CD4-positive, alpha-beta T cell treated with Interleukin-1 beta for 1 hour (primary cell): ENCODE measurements at regions not wholly inside any gene's neighbourhood (a gene's known extent, or its start where the extent isn't known, plus 50 kb on each side); places are given as distances from the start of the nearest gene placed in this dataset.

Source experiments
- DNase-seq, 2 donors: peaks; one replicate each; pipeline ENCODE4 v3.0.0-alpha.2; 2020 to 2022

DNA sequence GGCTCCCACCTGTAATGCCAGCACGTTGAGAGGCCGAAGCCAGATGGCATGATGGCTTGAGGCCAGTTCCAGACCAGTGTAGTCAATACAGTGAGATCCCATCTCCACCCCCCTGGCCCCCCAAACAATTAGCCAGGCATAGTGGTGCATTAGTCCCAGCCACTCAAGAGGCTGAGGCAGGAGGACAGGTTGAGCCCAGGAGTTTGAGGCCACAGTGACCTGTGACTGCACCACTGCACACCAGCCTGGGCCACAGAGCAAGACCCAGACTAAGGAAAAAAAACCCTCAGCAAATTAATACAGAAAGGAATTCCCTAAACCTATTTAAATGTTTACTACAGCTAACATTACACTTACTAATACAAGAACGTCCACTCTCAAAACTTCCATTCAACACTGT lies 424.6 kb downstream of the SHQ1 start:
- no peak for DNase-seq

GRCh38 chr3:72421786-72422185 lies 426.5 kb downstream of the SHQ1 start:
- no peak for DNase-seq

DNA sequence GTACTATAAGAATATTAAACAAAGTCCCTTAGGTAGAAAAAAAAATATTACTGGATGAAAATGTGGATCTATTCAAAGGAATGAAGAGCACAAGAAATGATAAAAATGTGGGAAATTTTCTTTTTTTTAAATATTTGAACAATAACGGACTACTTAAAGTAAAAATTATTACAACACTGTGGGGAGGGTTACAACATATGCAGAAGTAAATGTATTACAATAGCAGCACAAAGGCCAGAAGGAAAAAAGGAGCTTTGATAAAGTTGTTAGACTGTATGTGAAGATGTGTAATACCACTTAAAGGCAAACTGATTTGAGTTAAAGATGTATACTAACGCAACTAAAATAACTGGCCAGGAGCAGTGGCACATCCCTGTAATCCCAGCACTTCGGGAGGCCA lies 427.1 kb downstream of the SHQ1 start:
- no peak for DNase-seq

DNA sequence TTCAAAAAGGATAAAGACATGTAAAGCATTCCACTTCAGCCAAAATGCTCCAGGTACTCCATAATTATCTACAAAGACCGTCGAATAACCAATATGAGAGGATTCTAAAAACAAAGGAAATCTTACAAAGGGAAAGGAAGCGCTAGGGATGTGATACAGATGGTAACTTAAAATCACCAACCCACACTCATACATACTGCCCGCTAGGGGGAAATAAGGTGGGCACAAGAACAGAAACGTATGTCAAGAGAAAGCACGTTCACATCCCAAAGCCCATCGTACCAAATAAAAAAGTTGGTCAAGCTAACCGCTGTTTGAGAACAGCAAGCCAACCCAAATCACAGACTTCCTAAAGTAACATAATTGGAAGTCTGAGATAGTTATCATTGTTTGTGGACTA lies 429.4 kb downstream of the SHQ1 start:
- no peak for DNase-seq

- DNase-seq = no peak
Observed at GRCh38 chr3:72418244-72418643, 430.0 kb downstream of the SHQ1 start.

GRCh38 chr3:72414481-72415016 lies 433.7 kb downstream of the SHQ1 start:
- DNase-seq = no peak

DNA sequence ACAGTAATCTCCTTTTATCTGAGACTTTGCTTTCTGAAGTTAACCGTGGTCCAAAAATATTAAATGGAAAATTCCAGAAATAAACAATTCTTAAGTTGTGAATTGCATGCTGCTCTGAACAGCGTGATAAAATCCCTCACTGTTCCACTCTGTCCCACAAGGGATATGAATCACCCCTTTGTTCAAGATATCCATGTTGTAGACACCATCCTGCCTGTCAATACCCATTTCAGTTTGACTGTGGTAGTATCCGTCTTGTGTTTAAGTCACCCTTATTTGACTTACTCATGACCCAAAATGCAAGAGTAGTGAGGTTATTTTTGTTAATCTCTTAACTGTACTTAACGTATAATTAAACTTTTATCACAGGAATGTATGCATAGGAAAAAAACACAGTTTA lies 435.0 kb downstream of the SHQ1 start:
- DNase-seq = no peak

DNA sequence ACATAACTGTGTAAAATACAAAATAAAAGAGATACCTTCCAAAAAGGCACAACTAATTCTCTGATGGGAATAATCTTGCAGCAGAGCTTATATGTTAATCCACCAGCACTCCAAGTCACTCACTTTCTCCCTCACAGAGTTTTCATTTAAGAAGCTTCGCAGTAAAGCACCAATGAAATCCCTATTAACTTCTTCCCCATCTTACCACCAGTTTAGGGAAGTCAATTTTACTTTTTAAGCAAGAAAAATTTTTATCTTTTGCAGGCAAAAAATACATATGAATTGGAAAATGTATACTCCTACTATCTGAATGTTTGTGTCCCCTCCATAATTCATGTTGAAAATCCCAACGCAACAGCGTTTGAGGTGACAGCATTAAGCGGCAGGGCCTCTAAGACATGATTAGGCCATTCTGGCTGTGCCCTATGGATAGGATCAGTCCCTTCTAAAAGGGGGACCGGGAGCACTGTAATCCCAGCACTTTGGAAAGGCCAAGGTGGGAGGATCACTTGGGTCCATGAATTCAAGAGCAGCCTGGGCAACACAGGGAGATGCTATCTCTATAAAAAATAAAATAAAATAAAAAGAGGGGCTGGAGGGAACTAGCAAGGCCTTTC lies 435.8 kb downstream of the SHQ1 start:
- DNase-seq = no peak

- DNase-seq = no peak
Observed at GRCh38 chr3:72411843-72412242, 436.4 kb downstream of the SHQ1 start.

DNA sequence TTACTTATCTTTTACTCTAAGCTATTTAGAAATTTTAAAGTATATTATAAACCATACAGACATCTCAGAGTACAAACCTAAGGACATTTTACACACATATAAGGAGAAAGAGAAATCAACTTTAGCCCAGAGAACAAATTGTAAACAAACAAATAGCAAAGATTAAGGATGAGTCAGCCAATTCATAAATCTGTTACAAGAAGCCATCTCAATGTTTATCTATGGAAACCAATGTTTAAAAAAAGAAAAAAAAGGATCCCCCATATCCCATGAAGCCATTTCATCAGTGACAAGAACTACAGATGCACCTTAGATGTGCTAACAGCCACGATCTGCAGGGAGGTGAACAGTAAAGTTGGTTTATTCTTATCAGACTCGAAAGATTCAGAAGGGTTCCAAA lies 437.1 kb downstream of the SHQ1 start:
- no peak for DNase-seq

GRCh38 chr3:72408983-72409779 lies 439.1 kb downstream of the SHQ1 start:
- DNase-seq = no peak

DNA sequence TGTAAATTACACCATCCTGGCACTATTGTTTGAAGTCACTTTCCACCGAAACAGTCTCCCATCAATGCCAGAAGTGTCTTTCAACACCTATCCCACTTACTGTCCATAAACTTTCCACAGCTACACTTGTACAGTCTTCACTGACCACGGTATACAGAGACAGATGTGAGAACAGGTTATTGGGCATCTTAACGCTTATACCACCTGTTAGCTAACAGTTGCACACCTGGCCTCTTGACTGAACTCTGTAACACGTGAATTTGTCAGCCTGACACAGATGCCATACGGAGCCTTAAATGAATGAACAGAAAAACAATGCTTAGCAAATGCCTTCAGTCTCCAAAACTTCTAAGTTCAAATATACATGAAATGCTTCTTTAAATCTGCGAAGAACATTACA lies 440.5 kb downstream of the SHQ1 start:
- DNase-seq = no peak

DNA sequence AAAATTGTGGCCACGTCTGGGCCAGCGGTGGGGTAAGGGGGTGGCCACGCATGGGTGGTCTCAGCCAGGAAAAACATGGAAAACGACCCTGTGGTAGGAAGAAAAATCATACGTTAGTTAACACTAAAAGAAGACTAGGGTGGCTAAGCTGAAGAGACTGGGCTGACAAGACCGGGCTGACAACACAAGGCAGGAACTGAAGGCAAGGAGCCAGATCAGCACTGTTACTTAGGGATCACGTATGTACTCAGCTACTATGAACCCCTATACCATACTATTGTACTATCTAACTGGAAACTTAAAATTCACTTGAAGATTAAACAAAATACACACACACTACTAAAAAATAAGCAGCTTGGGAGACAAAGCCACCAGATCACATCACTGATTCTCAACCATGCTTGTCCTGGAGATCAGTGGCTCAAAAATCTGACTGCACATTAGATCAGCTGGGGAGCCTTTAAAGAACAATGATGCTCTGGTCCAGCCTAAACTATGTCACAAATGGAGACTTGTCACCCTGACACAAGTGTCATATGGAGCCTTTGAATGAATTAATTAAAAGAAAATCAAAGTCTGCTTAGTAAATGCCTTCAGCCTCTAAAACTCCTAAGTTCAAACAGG lies 442.2 kb downstream of the SHQ1 start:
- DNase-seq = no peak

DNA sequence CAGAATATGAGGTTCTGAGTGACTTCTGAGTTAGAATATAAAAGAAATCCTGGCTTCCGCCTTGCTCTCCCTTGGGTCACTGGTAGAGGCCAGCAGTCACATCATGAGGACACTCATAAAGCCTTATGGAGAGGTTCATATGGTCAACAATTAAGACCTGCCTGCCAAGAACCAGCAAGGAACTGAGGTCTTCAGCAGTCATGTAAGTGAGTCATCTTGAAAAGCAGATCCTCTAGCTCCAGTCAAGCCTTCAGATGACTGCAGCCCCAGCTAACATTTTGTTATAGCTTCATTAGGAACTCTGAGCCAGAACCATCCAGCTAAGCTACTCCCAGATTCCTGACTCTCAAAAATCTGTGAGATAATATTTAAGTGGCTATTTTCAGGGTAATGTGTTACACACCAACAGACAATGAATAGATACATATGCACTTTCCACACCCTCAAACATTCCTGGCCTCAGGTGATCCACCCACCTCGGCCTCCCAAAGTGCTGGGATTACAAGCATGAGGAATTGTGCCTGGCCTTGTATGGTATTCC lies 447.2 kb downstream of the SHQ1 start:
- DNase-seq = no peak

DNA sequence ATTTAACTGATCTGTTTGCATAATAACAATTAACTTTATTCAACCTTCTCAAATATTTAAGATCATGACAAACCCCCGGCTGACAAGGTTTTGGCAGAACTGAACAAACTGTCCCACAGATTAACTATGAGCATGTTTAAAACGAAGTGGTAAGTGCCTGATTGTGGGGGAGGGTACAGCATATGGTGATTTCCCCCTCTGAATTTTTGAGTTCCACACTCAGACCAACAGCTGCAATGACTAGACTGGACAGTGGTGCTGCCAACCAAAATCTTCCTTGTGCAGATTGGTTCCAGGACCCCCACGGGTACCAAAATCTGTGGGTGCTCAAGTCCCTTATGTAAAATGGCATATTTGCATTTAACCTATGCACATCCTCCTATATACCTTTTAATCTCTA lies 449.5 kb downstream of the SHQ1 start:
- no peak for DNase-seq

- no peak for DNase-seq
Observed at GRCh38 chr3:72397586-72397985, 450.7 kb downstream of the SHQ1 start.

- no peak for DNase-seq
Observed at GRCh38 chr3:72396899-72397298, 451.3 kb downstream of the SHQ1 start.

DNA sequence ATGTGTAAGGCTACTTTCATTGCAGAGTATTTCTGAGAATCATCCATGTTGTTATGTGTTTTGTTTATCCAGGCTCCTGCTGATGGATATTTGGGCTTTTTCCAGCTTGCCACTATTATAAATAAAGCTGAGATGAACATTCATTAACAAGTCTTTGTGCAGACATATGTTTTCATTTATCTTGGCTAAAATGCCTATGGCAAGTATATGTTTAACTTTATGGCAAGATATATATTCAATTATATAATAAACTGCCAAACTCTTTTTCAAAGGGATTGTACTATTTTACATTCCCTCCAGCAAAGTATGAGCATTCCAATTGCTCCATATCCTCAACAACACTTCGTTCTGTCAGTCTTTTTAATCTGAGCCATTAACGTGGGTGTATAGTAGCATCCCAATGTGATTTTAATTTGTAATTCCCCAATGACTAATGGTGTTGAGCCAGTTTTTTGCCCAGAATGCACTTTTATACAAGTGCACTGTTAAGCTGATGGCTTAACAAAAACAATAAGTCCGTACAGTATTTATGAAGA lies 452.4 kb downstream of the SHQ1 start:
- DNase-seq = no peak

DNA sequence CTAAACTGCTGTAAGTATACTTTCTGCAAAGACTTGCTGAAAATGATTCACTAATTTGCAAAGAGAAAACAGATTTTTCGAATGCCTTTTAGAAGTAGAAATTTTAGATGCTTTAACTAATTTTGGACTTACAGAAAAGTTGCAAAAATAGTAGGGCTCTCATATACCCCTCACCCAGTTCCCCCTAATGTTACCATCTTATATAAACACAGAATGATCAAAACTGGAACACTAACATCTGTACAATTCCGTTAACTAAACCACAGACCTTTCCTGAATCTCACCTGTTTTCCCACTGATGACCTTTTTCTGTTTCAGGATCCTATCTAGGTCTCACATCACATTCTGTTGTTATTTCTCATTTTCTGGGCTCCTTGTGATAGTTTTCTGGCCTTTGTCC lies 454.8 kb downstream of the SHQ1 start:
- DNase-seq = no peak

DNA sequence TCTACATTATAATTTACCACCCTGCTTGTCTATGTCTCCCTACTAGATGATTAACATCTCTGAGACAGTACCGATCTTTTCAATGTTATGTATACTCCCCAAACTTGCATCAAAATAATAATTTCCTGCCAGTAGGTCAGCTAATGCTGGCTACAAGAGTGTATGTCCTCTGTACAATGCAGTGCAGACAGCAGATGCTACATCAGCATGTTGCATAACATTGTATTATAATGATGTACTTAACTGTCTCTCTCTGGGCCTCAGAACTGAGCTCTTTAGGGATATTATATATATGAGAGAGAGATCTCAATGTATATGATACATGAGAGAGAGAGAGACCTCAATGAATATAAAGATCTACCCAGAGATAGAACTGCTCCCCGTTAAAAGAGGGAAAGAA lies 456.6 kb downstream of the SHQ1 start:
- no peak for DNase-seq

DNA sequence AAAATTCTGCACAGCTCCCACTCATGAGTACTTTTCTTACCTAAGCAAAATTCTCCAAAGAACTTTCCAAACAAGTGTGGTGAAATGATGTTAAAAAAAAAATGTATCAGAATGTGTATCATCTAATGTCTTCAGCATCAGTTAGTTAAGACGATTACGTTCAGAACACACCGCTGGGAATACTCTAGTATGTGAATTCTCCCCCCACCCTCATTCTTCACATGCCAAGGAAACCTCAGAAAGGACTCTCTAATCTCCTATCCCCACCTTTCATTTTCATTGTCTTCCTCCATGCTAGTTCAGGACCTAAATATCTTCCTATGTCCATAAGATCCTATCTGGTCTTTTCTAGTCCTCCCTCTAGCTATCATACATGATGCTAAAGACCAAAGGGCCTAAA lies 457.4 kb downstream of the SHQ1 start:
- DNase-seq = no peak

DNA sequence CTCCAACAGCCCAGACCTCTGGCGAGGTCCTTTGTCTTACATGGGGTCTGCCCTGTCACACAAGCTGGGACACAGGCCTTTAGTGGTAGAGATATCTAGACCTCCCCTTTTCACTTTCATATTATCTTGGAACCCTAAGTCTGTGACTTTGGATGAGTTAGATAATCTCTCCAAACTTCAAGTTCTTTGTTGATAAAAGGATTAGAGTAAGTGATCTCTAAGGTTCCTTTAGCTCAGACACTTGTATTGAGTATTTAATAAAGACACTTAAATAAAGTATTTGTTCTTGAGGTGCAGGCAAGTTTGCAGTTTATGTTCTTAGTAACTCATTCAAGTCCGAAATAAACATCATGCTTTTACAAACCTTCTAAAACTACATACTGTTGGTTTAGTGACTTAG lies 459.6 kb downstream of the SHQ1 start:
- no peak for DNase-seq

GRCh38 chr3:72388117-72388516 lies 460.1 kb downstream of the SHQ1 start:
- no peak for DNase-seq
